ENCODE measurements at regions not wholly inside any gene's neighbourhood (a gene's known extent, or its start where the extent isn't known, plus 50 kb on each side); places are given as distances from the start of the nearest gene placed in this dataset.

DNA sequence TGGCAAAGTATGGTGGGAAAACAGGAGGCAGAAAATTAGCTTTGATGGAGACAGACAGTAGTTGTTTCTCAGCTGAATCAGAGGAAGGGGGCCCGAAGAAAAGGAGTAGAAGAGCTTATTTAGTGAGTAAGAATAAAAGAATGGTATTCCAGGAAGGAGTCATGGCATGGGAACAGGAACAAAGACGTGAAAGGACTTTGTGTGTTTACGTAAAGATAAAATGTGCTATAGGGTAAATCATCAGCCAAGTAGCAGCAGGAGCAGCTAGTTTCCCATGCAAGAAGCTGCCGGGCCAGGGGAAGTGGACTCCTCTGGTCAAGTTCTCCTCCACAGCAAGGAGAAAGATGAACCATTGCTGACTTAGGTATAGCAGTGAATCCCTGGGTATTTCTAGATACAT, 454.5 kb downstream of the HINT1 start:
- no peak for DNase-seq
- H3K4me2 ChIP-seq, result no peak overlapping the region
- H3K79me2 ChIP-seq (ENCODE audit: insufficient read depth), result no peaks in the 10 kb centered on the region
- H3K9me2 ChIP-seq, result no peaks in the 10 kb centered on the region
- TF ChIP-seq MEF2A (IDR thresholded peaks at IDR 0.05; ENCODE audit: borderline replicate concordance, low read depth) (no peak), EP300 (IDR thresholded peaks at IDR 0.05; ENCODE audit: borderline replicate concordance in 1 of 2, low read depth in 1 of 2, low read length in 1 of 2) (no peak), TAF1 (IDR thresholded peaks at IDR 0.05; ENCODE audit: borderline replicate concordance, low read depth, low read length) (no peak), FOXM1 (IDR thresholded peaks at IDR 0.05; ENCODE audit: low read depth) (no peak), SMC3 (IDR thresholded peaks at IDR 0.05; ENCODE audit: low read depth, low read length) (no peak), RXRA (IDR thresholded peaks at IDR 0.05; ENCODE audit: borderline replicate concordance, low read depth) (no peak), NFIC (IDR thresholded peaks at IDR 0.05; ENCODE audit: borderline replicate concordance) (no peak), ELF1 (IDR thresholded peaks at IDR 0.05) (no peak), RCOR1 (IDR thresholded peaks at IDR 0.05; ENCODE audit: low read length) (no peak), FOSL2 (IDR thresholded peaks at IDR 0.05; ENCODE audit: borderline replicate concordance, low read depth) (no peak), SIN3A (IDR thresholded peaks at IDR 0.05; ENCODE audit: borderline replicate concordance, low read depth, low read length) (no peak), FOXJ3 (CRISPR knock-in tag; IDR thresholded peaks at IDR 0.05) (no peak), EZH2phosphoT487 (IDR thresholded peaks at IDR 0.05; ENCODE audit: borderline replicate concordance, low read depth) (no peak), YY1 (IDR thresholded peaks at IDR 0.05; ENCODE audit: low read depth) (no peak), CHD2 (IDR thresholded peaks at IDR 0.05; ENCODE audit: low read length, partially characterized antibody) (no peak)
- TF ChIP-seq, protein P1, sequence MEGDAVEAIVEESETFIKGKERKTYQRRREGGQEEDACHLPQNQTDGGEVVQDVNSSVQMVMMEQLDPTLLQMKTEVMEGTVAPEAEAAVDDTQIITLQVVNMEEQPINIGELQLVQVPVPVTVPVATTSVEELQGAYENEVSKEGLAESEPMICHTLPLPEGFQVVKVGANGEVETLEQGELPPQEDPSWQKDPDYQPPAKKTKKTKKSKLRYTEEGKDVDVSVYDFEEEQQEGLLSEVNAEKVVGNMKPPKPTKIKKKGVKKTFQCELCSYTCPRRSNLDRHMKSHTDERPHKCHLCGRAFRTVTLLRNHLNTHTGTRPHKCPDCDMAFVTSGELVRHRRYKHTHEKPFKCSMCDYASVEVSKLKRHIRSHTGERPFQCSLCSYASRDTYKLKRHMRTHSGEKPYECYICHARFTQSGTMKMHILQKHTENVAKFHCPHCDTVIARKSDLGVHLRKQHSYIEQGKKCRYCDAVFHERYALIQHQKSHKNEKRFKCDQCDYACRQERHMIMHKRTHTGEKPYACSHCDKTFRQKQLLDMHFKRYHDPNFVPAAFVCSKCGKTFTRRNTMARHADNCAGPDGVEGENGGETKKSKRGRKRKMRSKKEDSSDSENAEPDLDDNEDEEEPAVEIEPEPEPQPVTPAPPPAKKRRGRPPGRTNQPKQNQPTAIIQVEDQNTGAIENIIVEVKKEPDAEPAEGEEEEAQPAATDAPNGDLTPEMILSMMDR (IDR thresholded peaks at IDR 0.05), result no peak
- TF ChIP-seq, protein P2, sequence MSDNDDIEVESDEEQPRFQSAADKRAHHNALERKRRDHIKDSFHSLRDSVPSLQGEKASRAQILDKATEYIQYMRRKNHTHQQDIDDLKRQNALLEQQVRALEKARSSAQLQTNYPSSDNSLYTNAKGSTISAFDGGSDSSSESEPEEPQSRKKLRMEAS (IDR thresholded peaks at IDR 0.05; ENCODE audit: low read depth), result no peak
- TF ChIP-seq, protein P3, sequence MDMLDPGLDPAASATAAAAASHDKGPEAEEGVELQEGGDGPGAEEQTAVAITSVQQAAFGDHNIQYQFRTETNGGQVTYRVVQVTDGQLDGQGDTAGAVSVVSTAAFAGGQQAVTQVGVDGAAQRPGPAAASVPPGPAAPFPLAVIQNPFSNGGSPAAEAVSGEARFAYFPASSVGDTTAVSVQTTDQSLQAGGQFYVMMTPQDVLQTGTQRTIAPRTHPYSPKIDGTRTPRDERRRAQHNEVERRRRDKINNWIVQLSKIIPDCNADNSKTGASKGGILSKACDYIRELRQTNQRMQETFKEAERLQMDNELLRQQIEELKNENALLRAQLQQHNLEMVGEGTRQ (IDR thresholded peaks at IDR 0.05; ENCODE audit: borderline replicate concordance, low read depth, low read length), result no peak
- TF ChIP-seq, protein P4, sequence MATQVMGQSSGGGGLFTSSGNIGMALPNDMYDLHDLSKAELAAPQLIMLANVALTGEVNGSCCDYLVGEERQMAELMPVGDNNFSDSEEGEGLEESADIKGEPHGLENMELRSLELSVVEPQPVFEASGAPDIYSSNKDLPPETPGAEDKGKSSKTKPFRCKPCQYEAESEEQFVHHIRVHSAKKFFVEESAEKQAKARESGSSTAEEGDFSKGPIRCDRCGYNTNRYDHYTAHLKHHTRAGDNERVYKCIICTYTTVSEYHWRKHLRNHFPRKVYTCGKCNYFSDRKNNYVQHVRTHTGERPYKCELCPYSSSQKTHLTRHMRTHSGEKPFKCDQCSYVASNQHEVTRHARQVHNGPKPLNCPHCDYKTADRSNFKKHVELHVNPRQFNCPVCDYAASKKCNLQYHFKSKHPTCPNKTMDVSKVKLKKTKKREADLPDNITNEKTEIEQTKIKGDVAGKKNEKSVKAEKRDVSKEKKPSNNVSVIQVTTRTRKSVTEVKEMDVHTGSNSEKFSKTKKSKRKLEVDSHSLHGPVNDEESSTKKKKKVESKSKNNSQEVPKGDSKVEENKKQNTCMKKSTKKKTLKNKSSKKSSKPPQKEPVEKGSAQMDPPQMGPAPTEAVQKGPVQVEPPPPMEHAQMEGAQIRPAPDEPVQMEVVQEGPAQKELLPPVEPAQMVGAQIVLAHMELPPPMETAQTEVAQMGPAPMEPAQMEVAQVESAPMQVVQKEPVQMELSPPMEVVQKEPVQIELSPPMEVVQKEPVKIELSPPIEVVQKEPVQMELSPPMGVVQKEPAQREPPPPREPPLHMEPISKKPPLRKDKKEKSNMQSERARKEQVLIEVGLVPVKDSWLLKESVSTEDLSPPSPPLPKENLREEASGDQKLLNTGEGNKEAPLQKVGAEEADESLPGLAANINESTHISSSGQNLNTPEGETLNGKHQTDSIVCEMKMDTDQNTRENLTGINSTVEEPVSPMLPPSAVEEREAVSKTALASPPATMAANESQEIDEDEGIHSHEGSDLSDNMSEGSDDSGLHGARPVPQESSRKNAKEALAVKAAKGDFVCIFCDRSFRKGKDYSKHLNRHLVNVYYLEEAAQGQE (IDR thresholded peaks at IDR 0.05; ENCODE audit: low read depth, low read length), result no peak
- TF ChIP-seq, protein P5, sequence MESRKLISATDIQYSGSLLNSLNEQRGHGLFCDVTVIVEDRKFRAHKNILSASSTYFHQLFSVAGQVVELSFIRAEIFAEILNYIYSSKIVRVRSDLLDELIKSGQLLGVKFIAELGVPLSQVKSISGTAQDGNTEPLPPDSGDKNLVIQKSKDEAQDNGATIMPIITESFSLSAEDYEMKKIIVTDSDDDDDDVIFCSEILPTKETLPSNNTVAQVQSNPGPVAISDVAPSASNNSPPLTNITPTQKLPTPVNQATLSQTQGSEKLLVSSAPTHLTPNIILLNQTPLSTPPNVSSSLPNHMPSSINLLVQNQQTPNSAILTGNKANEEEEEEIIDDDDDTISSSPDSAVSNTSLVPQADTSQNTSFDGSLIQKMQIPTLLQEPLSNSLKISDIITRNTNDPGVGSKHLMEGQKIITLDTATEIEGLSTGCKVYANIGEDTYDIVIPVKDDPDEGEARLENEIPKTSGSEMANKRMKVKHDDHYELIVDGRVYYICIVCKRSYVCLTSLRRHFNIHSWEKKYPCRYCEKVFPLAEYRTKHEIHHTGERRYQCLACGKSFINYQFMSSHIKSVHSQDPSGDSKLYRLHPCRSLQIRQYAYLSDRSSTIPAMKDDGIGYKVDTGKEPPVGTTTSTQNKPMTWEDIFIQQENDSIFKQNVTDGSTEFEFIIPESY (IDR thresholded peaks at IDR 0.05; ENCODE audit: borderline replicate concordance, low read depth), result no peak
- no peaks in the 10 kb centered on the region for H3K4me1 ChIP-seq (ENCODE audit: control insufficient read depth in 1 of 2, insufficient read depth in 2 of 2, low read depth in 1 of 2, low read length in 1 of 2)
- H3K4me3 ChIP-seq (ENCODE audit: low read depth in 2 of 2, low read length in 1 of 2), result no peak overlapping the region
- WGBS (ENCODE audit: low lambda C conversion rate), result under 1% methylated on average over 4 of the region's 4 CpGs
- H3K9me3 ChIP-seq, result no peaks in the 10 kb centered on the region
- H3K27me3 ChIP-seq (ENCODE audit: insufficient read depth), result no peaks in the 10 kb centered on the region
- H3K9ac ChIP-seq, result no peak overlapping the region
- no peaks in the 10 kb centered on the region for H3K36me3 ChIP-seq (replicated peaks in 1 of 2; ENCODE audit: control insufficient read depth in 1 of 2, insufficient read depth in 2 of 2, low read length in 1 of 2)
- POLR2A ChIA-PET, result no interaction called here
- no peak overlapping the region for H2AFZ ChIP-seq (ENCODE audit: low read depth)
- no peaks in the 10 kb centered on the region for H4K20me1 ChIP-seq (ENCODE audit: insufficient read depth)
- no peak overlapping the region for H3K27ac ChIP-seq (ENCODE audit: low read depth in 2 of 2, low read length in 1 of 2)
- no peaks in the 10 kb centered on the region for H3F3A ChIP-seq (replicated peaks; ENCODE audit: insufficient read depth)
- CTCF ChIA-PET, result no interaction called here
